RWPE1 (cell line): ENCODE measurements at regions not wholly inside any gene's neighbourhood (a gene's known extent, or its start where the extent isn't known, plus 50 kb on each side); places are given as distances from the start of the nearest gene placed in this dataset.

Source experiments
- CTCF ChIA-PET: fragments of 350-600 bp; sonication (Branson Sonifier 250); formaldehyde crosslinking; extraction: SDS; loops from one replicate; lab custom pipeline; 2021; lab: Yijun Ruan, JAX
- POLR2A ChIA-PET: fragments of 400-600 bp; formaldehyde crosslinking; extraction: SDS; loops from one replicate; lab custom pipeline; 2020; ENCODE audit warnings: antibody characterized with exemption; ENCODE audit not compliant: low non-redundant PET; lab: Yijun Ruan, JAX
- DNase-seq: peaks from one replicate; pipeline ENCODE4 v3.0.0; 2012; ENCODE audit warnings: low spot score
- H3K27ac ChIP-seq: fragments of 450-650 bp; 2 replicates; pipeline ENCODE4 v1.5.1; 2017
- CTCF ChIP-seq: fragments of 450-650 bp; conservative IDR thresholded peaks from 2 replicates; pipeline ENCODE4 v1.5.1; 2017; ENCODE audit warnings: low read depth, mild to moderate bottlenecking

GRCh38 chr12:19964549-19964948 lies 403.8 kb upstream of the PDE3A start:
- no peak for TF ChIP-seq CTCF
- CTCF ChIA-PET, result no interaction called here
- no peak overlapping the region for H3K27ac ChIP-seq
- POLR2A ChIA-PET, result no interaction called here
- DNase-seq, result no peak

- CTCF ChIA-PET, result no interaction called here
- TF ChIP-seq CTCF, result no peak
- DNase-seq, result no peak
- H3K27ac ChIP-seq, result no peak overlapping the region
- POLR2A ChIA-PET, result no interaction called here
These were observed 402.9 kb upstream of the PDE3A start for GRCh38 chr12:19965196-19966038.

- H3K27ac ChIP-seq, result no peak overlapping the region
- DNase-seq, result no peak
- CTCF ChIA-PET, result no interaction called here
- no peak for TF ChIP-seq CTCF
- POLR2A ChIA-PET, result no interaction called here
These were observed 401.3 kb upstream of the PDE3A start for GRCh38 chr12:19967001-19967400.

GRCh38 chr12:19967431-19967830 lies 400.9 kb upstream of the PDE3A start:
- DNase-seq, result peak; percentile 13
- ChIA-PET POLR2A (no interaction called here), CTCF (no interaction called here)
- no peak for TF ChIP-seq CTCF
- no peak overlapping the region for H3K27ac ChIP-seq

GRCh38 chr12:19970116-19970515 lies 398.2 kb upstream of the PDE3A start:
- ChIA-PET POLR2A (no interaction called here), CTCF (no interaction called here)
- DNase-seq, result no peak
- no peak overlapping the region for H3K27ac ChIP-seq
- TF ChIP-seq CTCF, result no peak

- POLR2A ChIA-PET, result no interaction called here
- no peak overlapping the region for H3K27ac ChIP-seq
- no peak for DNase-seq
- TF ChIP-seq CTCF, result no peak
- CTCF ChIA-PET, result no interaction called here
These were observed 397.5 kb upstream of the PDE3A start for GRCh38 chr12:19970821-19971220.
